T-cell (primary cell): ENCODE measurements at regions not wholly inside any gene's neighbourhood (a gene's known extent, or its start where the extent isn't known, plus 50 kb on each side); places are given as distances from the start of the nearest gene placed in this dataset.

Experiments
- ATAC-seq, 4 experiments: fragments of 200-7000 bp in 3 of 4; fragments of 150-1000 bp in 1 of 4; cut with Tn5 transposase; replicated peaks in 1 of 4; 1 replicate in 3 of 4; 2 replicates in 1 of 4; pipeline ENCODE4 v1.10.0; 2021; ENCODE audit warnings: moderate library complexity in 3 of 4, mild to moderate bottlenecking in 2 of 4, moderate number of reproducible peaks in 1 of 4
- CTCF ChIA-PET, 2 donors: fragments of 300-600 bp; sonication (Branson Sonifier 250); formaldehyde crosslinking; loops; one replicate each; lab custom pipeline; 2022; ENCODE audit warnings: antibody characterized with exemption in 2 of 2; lab: Charles Lee
- POLR2A ChIA-PET, 2 donors: fragments of 300-600 bp; sonication (Branson Sonifier 250); formaldehyde crosslinking; loops; one replicate each; lab custom pipeline; 2022; ENCODE audit warnings: antibody characterized with exemption in 2 of 2; lab: Charles Lee
- DNase-seq, 35 experiments: peaks; one replicate each; pipeline versions ENCODE4 v3.0.0 to v3.0.0-alpha.2; 2013 to 2023
- H3K27ac ChIP-seq: one replicate; pipeline ENCODE4 v1.5.1; 2013; ENCODE audit warnings: low read length
- H3K27me3 ChIP-seq, 2 experiments: replicated peaks in 1 of 2; 1 replicate in 1 of 2; 2 replicates in 1 of 2; pipeline versions ENCODE4 v1.6.1 to v1.7.0; 2013; ENCODE audit warnings: low read length in 1 of 2, mixed read lengths in 1 of 2; ENCODE audit not compliant: control insufficient read depth in 2 of 2, insufficient read depth in 2 of 2; ENCODE audit errors: extremely low read depth in 1 of 2
- H3K36me3 ChIP-seq, 2 donors: 1 replicate in 1 of 2; 2 replicates in 1 of 2; pipeline versions ENCODE4 v1.6.1 to v1.7.0; 2013; ENCODE audit warnings: low read length in 1 of 2; ENCODE audit not compliant: control insufficient read depth in 2 of 2, insufficient read depth in 1 of 2; ENCODE audit errors: extremely low read depth in 1 of 2
- H3K4me1 ChIP-seq, 2 experiments: 1 replicate in 1 of 2; 2 replicates in 1 of 2; pipeline versions ENCODE4 v1.6.1 to v1.7.0; 2013; ENCODE audit warnings: low read length in 2 of 2, mixed read lengths in 1 of 2; ENCODE audit not compliant: insufficient read depth in 2 of 2, control insufficient read depth in 1 of 2; ENCODE audit errors: extremely low read depth in 1 of 2
- H3K4me3 ChIP-seq, 2 donors: 1 replicate in 1 of 2; 2 replicates in 1 of 2; pipeline versions ENCODE4 v1.5.1 to v1.7.0; 2013; ENCODE audit warnings: mild to moderate bottlenecking in 2 of 2, low read length in 1 of 2, moderate library complexity in 1 of 2; ENCODE audit not compliant: control insufficient read depth in 1 of 2; ENCODE audit errors: extremely low read depth in 1 of 2
- H3K9me3 ChIP-seq: 2 replicates; pipeline ENCODE4 v1.7.0; 2013
- H3K27ac Mint-ChIP-seq, 2 donors: one replicate each; pipeline ENCODE4 v1.8.0; 2020 to 2021; ENCODE audit warnings: mild to moderate bottlenecking in 2 of 2, mixed read lengths in 2 of 2
- H3K27me3 Mint-ChIP-seq, 2 donors: one replicate each; pipeline ENCODE4 v1.8.0; 2021 to 2022; ENCODE audit warnings: mixed read lengths in 2 of 2
- H3K36me3 Mint-ChIP-seq: one replicate; pipeline ENCODE4 v1.8.0; 2021; ENCODE audit warnings: mixed read lengths
- H3K4me1 Mint-ChIP-seq, 3 donors: one replicate each; pipeline ENCODE4 v1.8.0; 2020 to 2022; ENCODE audit warnings: mixed read lengths in 3 of 3, mild to moderate bottlenecking in 1 of 3
- H3K4me3 Mint-ChIP-seq, 3 donors: one replicate each; pipeline ENCODE4 v1.8.0; 2020 to 2022; ENCODE audit warnings: mild to moderate bottlenecking in 3 of 3, mixed read lengths in 3 of 3, moderate library complexity in 3 of 3
- H3K9me3 Mint-ChIP-seq, 3 donors: one replicate each; pipeline ENCODE4 v1.8.0; 2020 to 2022; ENCODE audit warnings: mixed read lengths in 3 of 3
- WGBS: methylation state at CpG from one replicate; pipeline ENCODE4 v1.1.5; 2013; ENCODE audit warnings: missing lambda C conversion rate; ENCODE audit not compliant: insufficient coverage; 5-methylcytosine and 5-hydroxymethylcytosine counted together

GRCh38 chr2:59177748-59178147, 936.6 kb upstream of the FANCL start:
- Mint-ChIP-seq H3K9me3 (no peaks in the 10 kb centered on the region), H3K27me3 (no peaks in the 10 kb centered on the region), H3K4me3 (no peak overlapping the region), H3K36me3 (no peaks in the 10 kb centered on the region), H3K27ac (no peak overlapping the region), H3K4me1 (no peaks in the 10 kb centered on the region)
- Histone ChIP-seq H3K9me3 (no peaks in the 10 kb centered on the region), H3K36me3 (no peaks in the 10 kb centered on the region), H3K27me3 (no peaks in the 10 kb centered on the region), H3K27ac (no peak overlapping the region), H3K4me1 (no peaks in the 10 kb centered on the region), H3K4me3 (no peak overlapping the region)
- ChIA-PET POLR2A (no interaction called here), CTCF (no interaction called here)
- no peak for DNase-seq
- WGBS = no CpG with 5 or more reads among the region's 2 CpGs
- no peak for ATAC-seq

DNA sequence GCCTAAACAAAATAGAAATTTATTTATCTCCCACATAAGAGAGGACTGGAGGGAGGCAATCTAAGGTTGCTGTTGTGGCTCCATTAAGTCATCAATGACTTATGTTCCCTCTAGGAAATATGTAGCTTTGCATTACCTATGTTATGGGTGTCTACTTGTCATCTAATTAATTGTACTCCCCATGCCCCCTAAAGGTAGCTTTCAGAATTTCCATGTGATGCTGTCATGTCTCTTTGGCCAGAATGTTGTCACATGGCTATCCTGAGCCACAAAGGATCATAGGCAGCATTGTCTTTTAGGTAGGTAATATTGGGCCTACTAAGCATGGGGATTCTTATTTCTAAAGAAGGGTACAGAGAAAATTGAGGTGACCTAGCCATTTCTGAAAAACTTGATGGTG, 935.6 kb upstream of the FANCL start:
- Mint-ChIP-seq H3K9me3 (no peaks in the 10 kb centered on the region), H3K36me3 (no peaks in the 10 kb centered on the region), H3K27me3 (no peaks in the 10 kb centered on the region), H3K27ac (no peak overlapping the region), H3K4me1 (no peaks in the 10 kb centered on the region), H3K4me3 (no peak overlapping the region)
- POLR2A ChIA-PET = no interaction called here
- no peak overlapping the region for H3K4me3 ChIP-seq
- H3K9me3 ChIP-seq = no peaks in the 10 kb centered on the region
- H3K27me3 ChIP-seq = no peaks in the 10 kb centered on the region
- no peak overlapping the region for H3K27ac ChIP-seq
- no peaks in the 10 kb centered on the region for H3K4me1 ChIP-seq
- CTCF ChIA-PET = no interaction called here
- DNase-seq (no peak), ATAC-seq (no peak)
- H3K36me3 ChIP-seq = no peaks in the 10 kb centered on the region

DNA sequence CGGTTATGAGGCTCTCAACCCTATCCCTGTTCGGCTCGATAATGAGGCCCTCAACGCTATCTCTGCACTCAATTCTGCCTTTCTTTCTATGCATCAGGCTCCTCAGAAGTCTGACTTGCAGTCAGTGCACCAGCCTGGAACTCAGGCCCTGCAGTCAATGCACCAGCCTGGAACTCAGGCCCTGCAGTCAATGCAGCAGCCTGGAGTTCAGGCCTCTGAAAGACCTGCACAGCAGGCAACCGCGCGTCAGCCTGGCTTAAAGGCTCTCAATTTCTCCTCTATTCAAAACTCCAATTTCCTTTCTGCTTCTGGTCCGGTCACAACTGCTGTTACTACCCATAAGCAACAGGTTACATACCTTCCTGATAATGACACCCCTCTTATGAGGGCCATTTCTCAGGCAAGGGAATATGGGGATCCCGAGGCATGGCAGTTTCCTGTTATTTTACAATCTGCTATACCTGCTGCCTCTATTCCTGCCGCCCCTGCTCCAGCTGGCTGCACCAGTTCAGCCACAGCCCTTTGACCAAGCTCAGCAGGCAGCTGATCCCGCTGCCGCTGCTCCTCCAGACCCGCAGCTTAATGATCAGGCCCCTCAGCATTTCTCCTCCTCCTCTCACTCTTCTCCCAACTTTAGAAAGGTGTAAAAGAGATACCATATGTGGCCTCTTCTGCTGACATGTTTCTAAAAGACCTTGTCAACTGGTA, 933.6 kb upstream of the FANCL start:
- ATAC-seq (no peak), DNase-seq (no peak)
- H3K4me1 Mint-ChIP-seq = no peaks in the 10 kb centered on the region
- H3K27ac Mint-ChIP-seq = no peak overlapping the region
- Histone ChIP-seq H3K4me3 (no peak overlapping the region), H3K27me3 (no peaks in the 10 kb centered on the region), H3K36me3 (no peaks in the 10 kb centered on the region), H3K4me1 (no peaks in the 10 kb centered on the region), H3K9me3 (no peaks in the 10 kb centered on the region), H3K27ac (no peak overlapping the region)
- ChIA-PET CTCF (no interaction called here), POLR2A (no interaction called here)
- no peaks in the 10 kb centered on the region for H3K36me3 Mint-ChIP-seq
- 92% methylated on average over 10 of the region's 13 CpGs for WGBS
- no peaks in the 10 kb centered on the region for H3K9me3 Mint-ChIP-seq
- no peak overlapping the region for H3K4me3 Mint-ChIP-seq
- no peaks in the 10 kb centered on the region for H3K27me3 Mint-ChIP-seq

DNA sequence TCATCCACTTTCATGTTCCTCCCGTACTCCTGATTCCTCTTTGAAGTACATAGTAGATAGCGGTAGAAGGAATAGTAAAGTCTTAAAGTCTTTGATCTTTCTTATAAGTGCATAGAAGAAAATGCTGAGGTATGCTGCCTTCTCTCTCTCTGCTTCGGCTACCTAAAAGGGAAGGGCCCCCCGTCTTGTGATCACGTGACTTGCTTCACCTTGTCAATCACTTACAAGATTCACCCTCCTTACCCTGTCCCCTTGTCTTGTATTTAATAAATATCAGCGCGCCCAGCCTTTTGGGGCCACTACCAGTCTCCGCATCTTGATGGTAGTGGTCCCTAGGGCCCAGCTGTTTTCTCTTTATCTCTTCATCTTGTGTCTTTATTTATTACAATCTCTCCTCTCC, 932.2 kb upstream of the FANCL start:
- Mint-ChIP-seq H3K27me3 (no peaks in the 10 kb centered on the region), H3K9me3 (no peaks in the 10 kb centered on the region), H3K36me3 (no peaks in the 10 kb centered on the region), H3K4me1 (no peaks in the 10 kb centered on the region), H3K4me3 (no peak overlapping the region), H3K27ac (no peak overlapping the region)
- Histone ChIP-seq H3K9me3 (no peaks in the 10 kb centered on the region), H3K4me3 (no peak overlapping the region), H3K4me1 (no peaks in the 10 kb centered on the region), H3K36me3 (no peaks in the 10 kb centered on the region), H3K27me3 (no peaks in the 10 kb centered on the region), H3K27ac (no peak overlapping the region)
- WGBS = 91% methylated on average over 3 of the region's 8 CpGs
- no peak for ATAC-seq
- ChIA-PET CTCF (no interaction called here), POLR2A (no interaction called here)
- no peak for DNase-seq

DNA sequence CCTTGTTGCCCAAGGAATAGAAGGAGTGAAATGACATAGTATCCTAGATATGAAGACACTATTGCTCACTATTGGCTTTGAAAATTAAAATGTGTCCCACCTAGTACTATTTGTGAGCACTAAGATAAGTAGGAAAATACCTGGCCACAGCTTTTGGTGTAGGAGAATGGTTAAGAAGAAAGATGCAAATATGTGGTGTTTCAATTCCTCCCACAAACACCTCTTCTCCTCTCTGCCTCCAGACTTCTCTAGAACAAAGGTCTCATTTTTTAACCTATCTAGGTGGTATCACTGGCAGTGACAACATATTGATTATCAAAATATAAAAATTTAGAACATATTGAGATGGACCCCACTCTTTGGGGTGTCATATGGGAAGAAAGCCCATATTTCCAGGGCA, 929.9 kb upstream of the FANCL start:
- H3K36me3 Mint-ChIP-seq = no peaks in the 10 kb centered on the region
- no peak overlapping the region for H3K27ac Mint-ChIP-seq
- Histone ChIP-seq H3K36me3 (no peaks in the 10 kb centered on the region), H3K4me1 (no peaks in the 10 kb centered on the region), H3K27ac (no peak overlapping the region), H3K4me3 (no peak overlapping the region), H3K27me3 (no peaks in the 10 kb centered on the region), H3K9me3 (no peaks in the 10 kb centered on the region)
- H3K4me3 Mint-ChIP-seq = no peak overlapping the region
- DNase-seq (no peak), ATAC-seq (no peak)
- ChIA-PET POLR2A (no interaction called here), CTCF (no interaction called here)
- H3K27me3 Mint-ChIP-seq = no peaks in the 10 kb centered on the region
- no peaks in the 10 kb centered on the region for H3K9me3 Mint-ChIP-seq
- H3K4me1 Mint-ChIP-seq = no peaks in the 10 kb centered on the region

DNA sequence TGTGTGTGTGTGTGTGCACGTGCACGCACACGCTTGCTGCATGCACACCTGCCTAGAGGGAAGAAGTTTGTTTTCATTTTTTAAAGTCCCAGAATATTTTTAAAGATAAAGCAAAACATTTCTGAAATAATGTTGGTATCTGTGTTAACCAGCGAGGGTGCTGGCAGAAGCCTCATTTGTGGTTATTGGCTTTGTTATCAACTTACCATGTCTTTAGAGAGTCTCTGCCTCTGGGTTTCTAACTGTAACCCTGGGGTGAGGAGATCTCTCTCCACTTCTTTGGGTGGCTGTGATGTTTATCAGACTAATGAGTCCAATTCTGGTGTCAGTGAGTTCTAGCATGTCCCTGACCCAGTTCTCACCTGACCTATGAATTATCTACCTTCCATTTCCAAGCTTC, 927.6 kb upstream of the FANCL start:
- no peaks in the 10 kb centered on the region for H3K27me3 Mint-ChIP-seq
- Histone ChIP-seq H3K4me3 (no peak overlapping the region), H3K9me3 (no peaks in the 10 kb centered on the region), H3K4me1 (no peaks in the 10 kb centered on the region), H3K27me3 (no peaks in the 10 kb centered on the region), H3K36me3 (no peaks in the 10 kb centered on the region), H3K27ac (no peak overlapping the region)
- POLR2A ChIA-PET = no interaction called here
- no peak for ATAC-seq
- no peaks in the 10 kb centered on the region for H3K9me3 Mint-ChIP-seq
- WGBS = 40% methylated on average over 1 of the region's 4 CpGs
- no peak overlapping the region for H3K4me3 Mint-ChIP-seq
- DNase-seq = no peak
- H3K36me3 Mint-ChIP-seq = no peaks in the 10 kb centered on the region
- H3K4me1 Mint-ChIP-seq = no peaks in the 10 kb centered on the region
- no peak overlapping the region for H3K27ac Mint-ChIP-seq
- CTCF ChIA-PET = no interaction called here

DNA sequence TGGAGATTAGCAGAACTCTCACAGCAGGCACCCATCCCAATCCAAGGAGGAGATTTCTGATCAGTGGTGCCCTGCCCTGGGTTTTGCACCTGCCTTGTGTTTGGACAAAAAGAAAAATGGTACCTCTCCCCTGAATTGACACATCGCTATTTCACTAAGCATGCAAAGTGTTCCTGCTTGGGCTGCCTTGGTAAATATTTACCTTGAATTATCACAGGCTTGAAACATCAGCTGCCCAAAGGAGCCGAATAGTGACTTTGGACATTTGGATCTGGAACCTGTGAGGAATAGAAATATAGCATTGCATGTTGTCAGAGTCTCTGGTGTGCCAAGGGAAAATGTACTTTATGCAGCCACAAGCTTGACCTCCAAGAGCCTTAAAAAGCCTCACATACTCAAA, 926.4 kb upstream of the FANCL start:
- POLR2A ChIA-PET = no interaction called here
- Mint-ChIP-seq H3K4me3 (no peak overlapping the region), H3K27me3 (no peaks in the 10 kb centered on the region), H3K36me3 (no peaks in the 10 kb centered on the region), H3K4me1 (no peaks in the 10 kb centered on the region), H3K9me3 (no peaks in the 10 kb centered on the region), H3K27ac (no peak overlapping the region)
- no peaks in the 10 kb centered on the region for H3K36me3 ChIP-seq
- no peaks in the 10 kb centered on the region for H3K27me3 ChIP-seq
- H3K9me3 ChIP-seq = no peaks in the 10 kb centered on the region
- no peaks in the 10 kb centered on the region for H3K4me1 ChIP-seq
- ATAC-seq (no peak), DNase-seq (no peak)
- no CpG with 5 or more reads among the region's 2 CpGs for WGBS
- CTCF ChIA-PET = no interaction called here
- H3K27ac ChIP-seq = no peak overlapping the region
- no peak overlapping the region for H3K4me3 ChIP-seq
